Parathyroid adenoma (tissue), 2 donors: ENCODE measurements at regions not wholly inside any gene's neighbourhood (a gene's known extent, or its start where the extent isn't known, plus 50 kb on each side); places are given as distances from the start of the nearest gene placed in this dataset.

Experiments used
- H2AFZ ChIP-seq: fragments of 300-600 bp; sonication (generic); one replicate; pipeline ENCODE4 v1.7.0; 2017; ENCODE audit warnings: antibody characterized with exemption, mild to moderate bottlenecking
- H3K27ac ChIP-seq: fragments of 300-600 bp; sonication (generic); one replicate; pipeline ENCODE4 v1.7.0; 2017
- H3K27me3 ChIP-seq: fragments of 300-600 bp; sonication (generic); one replicate; pipeline ENCODE4 v1.7.0; 2017; ENCODE audit warnings: low read length; ENCODE audit not compliant: control insufficient read depth, insufficient read depth
- H3K36me3 ChIP-seq: fragments of 300-600 bp; sonication (generic); one replicate; pipeline ENCODE4 v1.7.0; 2017; ENCODE audit warnings: low read length; ENCODE audit not compliant: control insufficient read depth, insufficient read depth
- H3K4me1 ChIP-seq: fragments of 300-600 bp; sonication (generic); one replicate; pipeline ENCODE4 v1.7.0; 2017; ENCODE audit warnings: control low read depth
- H3K4me2 ChIP-seq: fragments of 300-600 bp; sonication (generic); one replicate; pipeline ENCODE4 v1.7.0; 2017; ENCODE audit warnings: low read length
- H3K4me3 ChIP-seq: fragments of 300-600 bp; sonication (generic); one replicate; pipeline ENCODE4 v1.7.0; 2017; ENCODE audit warnings: low read depth, low read length
- H3K79me2 ChIP-seq: fragments of 300-600 bp; sonication (generic); one replicate; pipeline ENCODE4 v1.7.0; 2017; ENCODE audit warnings: control low read depth
- H3K9ac ChIP-seq: fragments of 300-600 bp; sonication (generic); one replicate; pipeline ENCODE4 v1.7.0; 2017; ENCODE audit warnings: mild to moderate bottlenecking
- H3K9me3 ChIP-seq: fragments of 300-600 bp; sonication (generic); one replicate; pipeline ENCODE4 v1.7.0; 2017; ENCODE audit warnings: low read length; ENCODE audit not compliant: control insufficient read depth
- TF ChIP-seq, protein P1 (sequence below): fragments of 300-600 bp; sonication (generic); IDR thresholded peaks from one replicate; pipeline ENCODE4 v1.7.0; 2017; ENCODE audit warnings: antibody characterized with exemption, mild to moderate bottlenecking
- donor health status: primary hyperparathyroidism.

DNA sequence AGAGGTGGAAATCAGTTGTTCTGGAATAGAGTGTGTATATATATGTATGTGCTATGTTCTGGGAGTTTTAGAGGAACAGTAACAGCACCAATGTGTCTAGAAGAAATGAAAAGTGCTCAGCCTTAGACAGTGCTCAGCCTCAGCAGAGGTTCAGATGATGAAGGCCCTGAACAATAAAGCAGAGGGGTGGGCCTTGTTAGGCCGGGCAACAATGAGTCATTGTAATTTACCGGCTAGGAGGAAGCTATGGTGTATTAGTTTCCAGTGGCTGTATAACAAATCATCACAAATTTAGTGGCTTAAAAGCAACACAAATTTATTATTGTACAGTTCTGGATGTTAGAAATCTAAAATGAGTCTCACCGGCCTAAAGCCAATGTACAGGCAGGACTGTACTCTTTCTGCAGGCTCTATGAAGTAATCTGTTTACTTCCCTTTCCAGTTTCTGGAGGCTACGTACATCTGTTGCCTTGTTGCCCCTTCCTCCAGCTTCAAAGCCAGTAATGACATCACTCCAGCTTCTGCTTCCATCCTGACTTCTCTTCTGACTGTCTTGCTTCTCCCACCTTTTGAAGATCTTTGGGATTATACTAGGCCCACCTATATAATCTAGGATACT lies 84.6 kb downstream of the CH25H start:
- Histone ChIP-seq H3K79me2 (no peaks in the 10 kb centered on the region), H3K27ac (no peak overlapping the region), H3K4me1 (no peaks in the 10 kb centered on the region), H3K4me3 (no peak overlapping the region), H3K9me3 (no peaks in the 10 kb centered on the region), H3K4me2 (no peak overlapping the region), H3K9ac (no peak overlapping the region), H3K36me3 (no peaks in the 10 kb centered on the region), H3K27me3 (no peaks in the 10 kb centered on the region), H2AFZ (no peak overlapping the region)
- TF ChIP-seq, protein P1, sequence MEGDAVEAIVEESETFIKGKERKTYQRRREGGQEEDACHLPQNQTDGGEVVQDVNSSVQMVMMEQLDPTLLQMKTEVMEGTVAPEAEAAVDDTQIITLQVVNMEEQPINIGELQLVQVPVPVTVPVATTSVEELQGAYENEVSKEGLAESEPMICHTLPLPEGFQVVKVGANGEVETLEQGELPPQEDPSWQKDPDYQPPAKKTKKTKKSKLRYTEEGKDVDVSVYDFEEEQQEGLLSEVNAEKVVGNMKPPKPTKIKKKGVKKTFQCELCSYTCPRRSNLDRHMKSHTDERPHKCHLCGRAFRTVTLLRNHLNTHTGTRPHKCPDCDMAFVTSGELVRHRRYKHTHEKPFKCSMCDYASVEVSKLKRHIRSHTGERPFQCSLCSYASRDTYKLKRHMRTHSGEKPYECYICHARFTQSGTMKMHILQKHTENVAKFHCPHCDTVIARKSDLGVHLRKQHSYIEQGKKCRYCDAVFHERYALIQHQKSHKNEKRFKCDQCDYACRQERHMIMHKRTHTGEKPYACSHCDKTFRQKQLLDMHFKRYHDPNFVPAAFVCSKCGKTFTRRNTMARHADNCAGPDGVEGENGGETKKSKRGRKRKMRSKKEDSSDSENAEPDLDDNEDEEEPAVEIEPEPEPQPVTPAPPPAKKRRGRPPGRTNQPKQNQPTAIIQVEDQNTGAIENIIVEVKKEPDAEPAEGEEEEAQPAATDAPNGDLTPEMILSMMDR: no peak

DNA sequence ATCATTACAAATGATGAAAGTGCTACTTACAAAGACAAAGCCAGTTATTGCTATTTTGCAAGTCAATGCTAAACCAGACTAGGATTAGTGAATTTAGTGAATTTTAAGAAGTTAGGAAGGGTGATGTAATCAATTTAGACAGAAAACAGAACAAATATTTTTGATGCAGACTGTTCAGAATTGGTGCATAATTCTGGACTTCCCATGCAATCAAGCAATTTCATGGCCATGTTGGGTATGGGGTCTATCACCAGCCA lies 85.4 kb downstream of the CH25H start:
- no peaks in the 10 kb centered on the region for H3K36me3 ChIP-seq
- H3K79me2 ChIP-seq: no peaks in the 10 kb centered on the region
- no peak overlapping the region for H3K9ac ChIP-seq
- H2AFZ ChIP-seq: no peak overlapping the region
- no peaks in the 10 kb centered on the region for H3K4me1 ChIP-seq
- H3K27me3 ChIP-seq: no peaks in the 10 kb centered on the region
- H3K4me2 ChIP-seq: no peak overlapping the region
- TF ChIP-seq, protein P1: no peak
- H3K27ac ChIP-seq: no peak overlapping the region
- H3K4me3 ChIP-seq: no peak overlapping the region
- H3K9me3 ChIP-seq: no peaks in the 10 kb centered on the region

DNA sequence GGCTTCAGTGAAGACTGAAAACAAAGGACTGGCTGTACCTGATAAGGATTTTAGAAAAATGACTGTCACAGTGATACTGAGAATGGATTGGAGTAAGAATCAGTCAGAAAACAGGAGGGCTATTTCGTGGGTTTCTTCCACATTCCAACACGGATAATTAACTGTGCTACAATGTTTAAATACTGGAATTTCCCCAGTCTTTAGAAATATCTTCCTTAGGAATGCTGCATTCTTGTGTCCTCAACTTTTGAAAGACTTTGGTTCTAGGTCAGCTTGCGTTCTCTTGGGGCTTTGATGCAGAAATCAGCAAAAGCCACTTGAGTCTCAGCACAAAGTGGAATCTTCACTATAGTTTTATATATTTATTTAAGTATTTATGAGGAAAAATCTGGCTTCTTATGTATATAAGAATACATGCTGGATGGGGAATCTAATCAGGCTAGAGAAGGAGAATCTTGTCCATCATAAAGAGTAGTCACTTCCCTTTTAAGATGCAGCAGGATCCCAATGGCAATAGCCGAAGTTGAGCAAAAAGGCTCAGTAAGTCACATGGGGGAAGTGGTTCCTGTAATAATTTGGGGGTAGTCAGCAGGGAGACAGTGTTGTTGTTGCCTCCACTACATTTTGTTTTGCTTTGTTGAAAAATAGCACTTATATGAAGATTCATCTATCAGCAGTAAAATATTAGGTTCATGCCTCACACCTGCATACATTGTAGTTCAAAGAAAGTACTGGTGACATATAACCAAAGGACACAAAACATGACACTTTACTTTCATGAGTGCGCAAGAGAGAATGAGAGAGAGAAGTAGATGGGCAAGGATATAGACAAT lies 86.0 kb downstream of the CH25H start:
- TF ChIP-seq, protein P1: no peak
- Histone ChIP-seq H3K27ac (no peak overlapping the region), H3K9ac (no peak overlapping the region)

DNA sequence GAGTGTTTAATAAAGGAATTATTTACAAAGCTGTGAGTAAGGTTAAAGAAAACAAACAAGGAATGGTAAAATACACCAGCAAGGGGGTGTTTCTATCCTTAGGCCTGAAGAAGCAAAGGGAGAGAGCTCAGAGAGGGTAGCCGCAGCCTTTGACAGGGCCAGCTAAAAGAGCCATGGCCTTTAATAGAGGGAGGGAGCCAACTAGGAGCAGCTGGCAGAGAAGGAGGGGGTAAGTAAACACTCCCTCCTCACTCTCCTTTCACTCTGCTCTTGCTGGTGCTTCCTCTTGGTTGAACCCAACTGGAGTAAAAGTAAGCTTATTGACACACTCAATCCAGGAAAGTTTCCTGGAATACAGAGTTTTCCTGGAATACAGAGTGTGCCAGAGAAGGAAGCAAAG lies 87.5 kb downstream of the CH25H start:
- H3K27me3 ChIP-seq: no peaks in the 10 kb centered on the region
- H3K4me2 ChIP-seq: no peak overlapping the region
- no peak overlapping the region for H3K4me3 ChIP-seq
- no peaks in the 10 kb centered on the region for H3K4me1 ChIP-seq
- no peaks in the 10 kb centered on the region for H3K79me2 ChIP-seq
- H3K9ac ChIP-seq: no peak overlapping the region
- H3K27ac ChIP-seq: no peak overlapping the region
- H3K36me3 ChIP-seq: no peaks in the 10 kb centered on the region
- TF ChIP-seq, protein P1: no peak
- no peaks in the 10 kb centered on the region for H3K9me3 ChIP-seq
- H2AFZ ChIP-seq: no peak overlapping the region

More for the DNA sequence above, 86.0 kb downstream of the CH25H start:
- Histone ChIP-seq H3K4me1 (no peaks in the 10 kb centered on the region), H3K4me3 (no peak overlapping the region), H3K36me3 (no peaks in the 10 kb centered on the region), H3K79me2 (no peaks in the 10 kb centered on the region), H3K9me3 (no peaks in the 10 kb centered on the region), H3K4me2 (no peak overlapping the region), H2AFZ (no peak overlapping the region), H3K27me3 (no peaks in the 10 kb centered on the region)

DNA sequence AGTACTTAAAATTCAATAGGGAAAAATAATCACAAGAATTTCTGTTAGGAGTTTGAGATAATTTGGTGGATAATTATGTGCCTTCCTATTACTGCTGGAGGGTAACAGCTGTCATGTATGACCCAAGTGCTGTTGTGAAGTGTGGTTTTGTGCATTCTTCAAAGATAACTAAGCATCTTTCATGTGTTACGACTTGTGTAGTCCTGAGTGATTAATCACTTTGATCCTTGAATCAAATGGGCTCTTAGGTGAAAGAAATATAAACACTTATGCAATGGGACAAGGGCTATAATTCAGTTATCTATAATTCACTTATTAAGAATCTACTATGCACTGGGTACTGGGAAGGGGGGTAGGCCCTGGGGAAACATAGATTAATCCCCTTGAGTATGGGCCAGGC lies 89.0 kb downstream of the CH25H start:
- Histone ChIP-seq H3K9me3 (no peaks in the 10 kb centered on the region), H3K4me3 (no peak overlapping the region), H3K27me3 (no peaks in the 10 kb centered on the region), H2AFZ (no peak overlapping the region), H3K4me1 (no peaks in the 10 kb centered on the region), H3K4me2 (no peak overlapping the region), H3K36me3 (no peaks in the 10 kb centered on the region), H3K27ac (no peak overlapping the region), H3K79me2 (no peaks in the 10 kb centered on the region), H3K9ac (no peak overlapping the region)
- TF ChIP-seq, protein P1: no peak
